Fibroblast of mammary gland (primary cell): ENCODE measurements at regions not wholly inside any gene's neighbourhood (a gene's known extent, or its start where the extent isn't known, plus 50 kb on each side); places are given as distances from the start of the nearest gene placed in this dataset.

ENCODE experiments used
- DNase-seq: peaks from one replicate; pipeline ENCODE4 v3.0.0-alpha.2; 2010; ENCODE audit warnings: low read depth
- H3K4me3 ChIP-seq: 2 replicates; pipeline ENCODE4 v1.5.1; 2011; ENCODE audit warnings: low read depth, mild to moderate bottlenecking, low read length, moderate library complexity; ENCODE audit not compliant: control insufficient read depth
- CTCF ChIP-seq: conservative IDR thresholded peaks from 2 replicates; pipeline ENCODE4 v1.5.1; 2011; ENCODE audit warnings: low read depth, low read length, inconsistent platforms; ENCODE audit not compliant: control insufficient read depth, insufficient read depth

GRCh38 chr18:56166914-56167313, 471.5 kb downstream of the TXNL1 start:
- H3K4me3 ChIP-seq: no peak overlapping the region
- DNase-seq: no peak
- TF ChIP-seq CTCF: no peak

DNA sequence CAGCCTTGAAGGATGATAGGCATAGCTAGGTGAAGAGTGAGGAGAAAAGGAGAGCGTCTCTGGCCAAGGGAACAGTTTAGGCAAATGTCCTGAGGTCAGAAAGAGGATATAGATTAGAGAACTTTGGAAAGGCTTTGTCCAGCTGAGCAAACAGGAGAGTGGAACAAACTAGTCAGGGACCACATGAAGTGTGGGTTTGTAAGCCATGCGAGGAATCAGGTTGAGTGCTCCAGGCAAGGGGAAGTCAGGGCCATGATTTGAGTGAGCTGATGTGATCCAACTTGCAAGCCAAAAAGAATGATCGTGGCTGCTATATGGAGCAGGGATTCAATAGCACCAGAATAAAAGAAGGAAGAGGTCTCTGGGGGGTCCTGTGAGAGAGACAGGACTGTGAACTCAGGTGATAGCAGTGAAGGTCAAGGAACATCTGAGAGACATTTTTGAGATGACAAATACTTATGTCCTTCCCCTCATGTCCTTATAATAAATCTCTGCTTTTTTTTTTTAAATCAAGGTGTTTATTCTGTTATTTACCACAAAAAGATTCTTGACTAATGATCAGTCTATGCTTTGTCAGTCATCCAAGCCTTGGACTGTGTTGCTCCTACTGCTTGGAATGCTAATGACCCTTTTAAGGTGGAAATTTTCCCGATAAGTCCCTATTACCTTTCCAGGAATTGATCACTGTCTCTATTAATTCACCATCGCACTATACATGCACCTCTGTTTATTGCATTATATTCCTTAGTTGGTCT, 472.6 kb downstream of the TXNL1 start:
- no peak overlapping the region for H3K4me3 ChIP-seq
- no peak for DNase-seq
- no peak for TF ChIP-seq CTCF

DNA sequence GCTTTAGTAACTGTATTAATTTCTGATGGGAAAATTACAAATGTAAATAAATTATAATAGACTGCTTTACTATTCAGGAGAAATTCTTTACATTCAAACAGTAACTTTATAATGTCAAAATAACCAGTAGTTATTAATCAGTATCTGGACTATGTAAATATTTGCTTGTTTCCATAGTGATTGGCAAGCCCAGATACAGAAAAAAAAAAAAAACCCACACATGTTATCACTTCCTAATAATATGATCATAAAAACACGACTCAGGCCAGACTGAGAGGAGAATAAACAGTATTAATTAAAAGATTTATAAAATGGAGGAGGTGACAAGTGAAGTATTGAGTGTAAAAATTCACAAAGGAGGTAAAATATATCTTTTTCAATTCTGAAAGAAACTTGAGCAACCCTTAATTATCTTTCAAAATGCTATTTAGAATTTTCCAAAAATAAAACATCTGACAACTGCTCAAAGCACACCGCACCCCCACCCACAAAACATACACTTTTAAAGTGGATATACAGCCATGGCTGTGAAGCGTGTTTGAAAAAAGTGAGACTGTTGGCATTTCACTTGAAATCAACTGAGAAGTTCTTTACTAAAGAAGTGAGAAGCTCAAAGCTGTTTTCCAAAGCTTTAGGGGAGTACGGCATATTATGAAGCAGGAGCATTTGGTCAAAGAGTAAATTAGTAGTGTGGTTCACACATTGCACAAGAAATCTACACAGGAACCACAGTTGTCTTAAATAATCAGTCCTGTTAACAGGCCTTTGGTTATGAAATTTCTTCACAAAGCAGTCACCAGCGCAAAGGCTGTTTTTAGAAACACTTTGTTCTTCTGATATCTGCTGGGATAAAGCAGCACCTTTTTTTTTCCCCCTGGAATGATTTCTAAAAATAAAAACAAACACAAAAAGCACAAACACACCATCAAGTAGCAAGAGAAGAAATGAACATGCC, 475.8 kb downstream of the TXNL1 start:
- no peak overlapping the region for H3K4me3 ChIP-seq
- DNase-seq: peak; percentile 38
- TF ChIP-seq CTCF: no peak

GRCh38 chr18:56161566-56162260, 476.7 kb downstream of the TXNL1 start:
- peak; percentile 53 for DNase-seq
- TF ChIP-seq CTCF: no peak
- no peak overlapping the region for H3K4me3 ChIP-seq

- no peak for TF ChIP-seq CTCF
- no peak for DNase-seq
- no peak overlapping the region for H3K4me3 ChIP-seq
Measured at GRCh38 chr18:56158676-56159075, 479.7 kb downstream of the TXNL1 start.

- H3K4me3 ChIP-seq: no peak overlapping the region
- no peak for DNase-seq
- no peak for TF ChIP-seq CTCF
Measured at GRCh38 chr18:56157541-56157940, 480.9 kb downstream of the TXNL1 start.
